Stimulated activated naive CD4-positive, alpha-beta T cell (primary cell): ENCODE measurements at regions not wholly inside any gene's neighbourhood (a gene's known extent, or its start where the extent isn't known, plus 50 kb on each side); places are given as distances from the start of the nearest gene placed in this dataset.

ENCODE experiments used
- DNase-seq, 6 experiments: peaks; one replicate each; lab custom pipeline; 2025; lab: John Stamatoyannopoulos, UW

DNA sequence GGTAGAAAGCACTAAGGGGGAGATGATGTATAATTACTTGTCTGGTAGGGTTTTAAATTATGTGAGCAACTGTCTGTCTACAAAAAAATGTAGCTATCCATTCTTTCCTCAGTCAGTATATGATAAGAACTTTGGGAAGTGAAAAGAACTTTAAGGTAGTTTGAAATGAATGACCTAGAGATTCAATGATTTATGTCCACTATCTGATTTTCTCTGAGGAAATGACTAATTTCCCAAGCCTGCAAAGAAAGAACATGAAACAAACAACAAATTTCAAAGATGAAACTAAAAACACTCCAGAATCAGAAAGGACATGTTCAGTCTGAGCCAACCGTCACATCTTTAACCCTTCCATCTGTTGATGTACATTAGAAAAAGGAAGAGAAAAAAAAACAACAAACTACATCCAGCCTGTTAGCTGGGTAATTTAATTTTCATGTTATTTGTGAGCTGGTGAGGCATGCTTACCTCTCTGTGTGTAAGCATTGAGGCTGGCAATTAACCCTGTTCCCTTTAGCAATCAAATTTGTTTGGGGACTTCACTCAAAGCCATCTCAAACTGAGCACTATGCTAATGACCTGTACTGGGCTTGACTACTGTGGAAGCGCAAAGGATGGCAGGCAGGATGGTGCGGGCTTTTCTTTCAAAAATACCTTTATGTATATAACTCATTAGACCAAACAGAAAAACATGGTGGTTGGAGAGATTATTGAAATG is 220.1 kb downstream of the TUSC7 start:
- DNase-seq, result no peak

DNA sequence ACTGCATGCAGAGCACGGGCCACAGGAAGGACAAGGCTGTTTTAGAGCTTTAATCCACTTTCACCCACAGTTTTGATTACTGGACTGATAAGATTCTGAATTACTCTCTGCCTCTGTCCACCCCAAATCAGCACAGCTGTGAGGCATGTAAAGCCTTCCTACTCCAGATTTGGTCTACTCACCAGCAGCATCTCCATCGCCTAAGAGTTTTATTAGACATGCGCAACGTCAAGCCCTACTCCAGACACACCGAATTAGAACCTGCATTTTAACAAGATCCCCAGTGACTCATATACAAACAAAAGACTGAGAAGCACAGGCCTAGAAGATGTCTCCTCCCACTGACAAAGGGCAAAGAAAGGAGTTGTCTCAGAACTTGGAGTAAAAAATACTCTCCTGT is 221.2 kb downstream of the TUSC7 start:
- DNase-seq, result no peak

DNA sequence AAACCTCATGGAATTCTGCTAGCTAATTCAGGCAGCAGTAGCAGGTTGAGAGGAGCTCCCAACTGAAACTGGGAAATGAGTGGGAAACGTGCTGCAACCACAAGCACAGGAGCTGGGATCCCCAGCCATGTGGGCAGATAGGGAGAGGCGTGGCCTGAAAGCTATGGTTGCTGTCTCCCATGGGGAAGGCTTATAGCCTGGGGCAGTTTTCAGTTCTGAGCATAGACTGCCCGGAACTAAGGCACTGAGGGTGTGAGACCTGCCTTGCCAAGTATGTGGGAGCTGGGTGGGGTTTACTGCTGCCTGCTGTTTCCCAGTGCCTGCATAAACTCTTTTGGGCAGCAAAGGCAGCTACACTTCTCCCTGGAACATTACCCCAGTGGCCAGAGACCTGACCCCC is 229.5 kb downstream of the TUSC7 start:
- DNase-seq, result no peak

DNA sequence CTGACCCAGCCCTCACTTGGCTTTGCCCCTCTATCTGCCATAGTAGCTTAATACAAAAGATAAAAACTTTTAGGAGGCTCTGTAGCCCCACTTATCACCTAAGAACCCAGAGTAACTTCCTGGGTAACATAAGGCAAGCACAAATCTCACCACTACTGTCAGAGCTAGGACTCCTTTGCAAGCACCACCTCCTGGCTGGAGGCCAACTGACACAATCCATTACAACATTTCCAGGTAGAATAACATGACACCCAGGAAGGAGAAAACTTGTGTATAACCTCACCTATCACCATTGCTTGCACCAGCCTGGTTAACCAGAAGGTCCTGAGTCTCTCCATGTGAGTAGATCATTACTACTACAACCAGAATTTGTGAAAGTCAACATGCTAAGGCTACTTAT is 230.0 kb downstream of the TUSC7 start:
- DNase-seq, result no peak

DNA sequence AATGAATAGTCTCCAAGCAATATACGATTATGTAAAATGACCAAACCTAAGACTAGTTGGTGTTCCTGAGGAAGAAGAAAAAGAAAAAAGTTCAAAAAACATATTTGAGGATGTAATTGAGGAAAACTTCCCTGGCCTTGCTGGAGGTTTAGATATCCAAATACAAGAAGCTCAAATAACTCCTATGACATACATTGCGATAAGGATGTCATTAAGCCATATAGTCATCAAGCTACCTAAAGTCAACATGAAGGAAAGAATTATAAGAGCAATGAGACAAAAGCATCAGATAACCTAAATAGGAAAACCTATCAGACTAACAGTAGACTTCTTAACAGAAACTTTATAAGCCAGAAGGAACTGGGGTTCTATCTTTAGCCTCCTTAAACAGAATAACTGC is 231.1 kb downstream of the TUSC7 start:
- no peak for DNase-seq

DNA sequence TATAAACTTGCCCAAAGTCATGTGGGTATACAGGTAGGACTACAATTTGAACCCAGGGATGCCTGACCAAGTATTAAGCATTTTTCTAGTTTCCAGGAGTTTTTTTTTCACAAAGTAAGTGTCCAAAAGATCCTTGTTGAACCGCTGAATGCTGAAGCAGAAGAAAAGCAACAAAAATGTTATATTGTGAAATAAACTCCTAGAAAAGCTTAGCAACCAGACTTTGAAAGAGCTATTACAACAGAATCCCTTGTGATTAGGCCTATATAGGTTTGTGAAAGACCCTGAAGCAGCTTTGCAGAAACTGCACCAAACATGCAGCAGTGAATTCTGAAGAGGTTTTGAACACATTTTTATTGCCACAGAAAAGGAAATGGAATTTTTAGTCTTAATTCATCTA is 236.8 kb downstream of the TUSC7 start:
- DNase-seq, result no peak

DNA sequence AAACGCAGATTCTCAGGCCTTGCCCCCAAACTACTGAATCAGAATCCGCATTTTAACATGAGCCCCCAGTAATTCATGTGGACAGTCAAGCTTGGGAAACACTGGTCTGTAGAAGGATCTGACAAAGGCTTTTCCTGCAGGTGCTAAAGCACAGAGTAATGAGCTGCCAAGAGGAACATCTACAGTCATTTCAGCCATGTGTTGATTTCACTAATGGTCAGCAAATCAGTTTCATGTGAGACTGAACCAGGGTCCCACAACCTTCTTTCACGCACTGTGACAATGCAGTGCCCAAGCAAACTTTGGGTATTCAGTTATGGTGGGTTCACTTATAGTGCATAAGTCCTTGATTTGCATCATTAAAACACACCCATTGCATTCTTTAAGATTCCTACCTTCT is 237.6 kb downstream of the TUSC7 start:
- no peak for DNase-seq

DNA sequence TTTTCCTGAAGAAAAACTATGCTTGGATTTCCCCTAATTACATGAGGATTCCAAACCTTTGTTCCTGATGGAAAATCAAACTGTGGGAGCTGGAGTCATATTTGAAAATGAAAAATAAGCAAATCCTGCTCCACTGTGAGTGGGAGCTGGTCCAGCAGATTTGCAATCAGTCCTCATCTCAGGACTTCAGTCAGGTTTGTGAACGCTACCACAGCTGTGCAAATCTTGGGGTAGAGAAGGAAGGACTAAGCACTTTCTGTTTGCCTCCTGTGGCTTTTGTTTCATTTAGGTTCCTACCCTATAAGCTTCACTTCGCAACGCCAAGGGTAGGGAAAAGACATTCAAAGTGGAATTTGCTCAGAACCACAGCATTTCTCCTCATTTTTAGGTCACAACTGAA is 238.2 kb downstream of the TUSC7 start:
- no peak for DNase-seq

DNA sequence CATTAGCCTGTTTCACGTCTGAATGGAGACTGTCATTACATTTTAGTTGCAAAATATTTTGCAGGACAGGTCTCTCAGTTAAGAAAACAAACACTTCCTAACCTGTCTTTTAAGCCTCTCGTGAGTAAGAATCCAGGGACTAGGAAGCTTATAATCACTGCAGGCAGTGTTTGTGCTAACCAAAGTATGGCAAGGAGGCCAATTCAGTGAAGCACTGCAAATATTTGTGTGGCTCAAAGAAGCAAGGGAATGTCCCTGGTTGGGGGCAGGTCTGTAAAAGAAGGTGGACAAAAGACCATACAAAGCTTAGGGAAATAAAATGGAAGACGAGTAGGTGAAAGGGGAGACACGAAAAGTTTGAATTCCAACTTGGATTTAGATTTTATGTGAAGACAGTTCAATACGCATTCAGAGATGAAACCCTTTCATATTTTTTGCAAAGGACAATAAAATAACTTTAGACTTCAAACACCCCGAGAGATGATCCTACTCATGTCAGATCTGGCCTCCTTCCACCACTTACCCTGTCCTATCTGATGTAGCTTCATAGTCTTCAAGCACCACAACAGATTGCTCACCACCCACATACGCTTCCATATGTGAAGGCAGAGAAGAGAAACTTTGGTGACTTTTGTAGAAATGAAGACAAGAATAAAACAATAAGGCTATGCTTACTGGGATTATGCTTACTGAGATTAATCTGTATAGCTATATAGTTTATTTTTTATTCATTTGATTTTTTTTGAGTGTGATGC is 240.9 kb downstream of the TUSC7 start:
- no peak for DNase-seq

DNA sequence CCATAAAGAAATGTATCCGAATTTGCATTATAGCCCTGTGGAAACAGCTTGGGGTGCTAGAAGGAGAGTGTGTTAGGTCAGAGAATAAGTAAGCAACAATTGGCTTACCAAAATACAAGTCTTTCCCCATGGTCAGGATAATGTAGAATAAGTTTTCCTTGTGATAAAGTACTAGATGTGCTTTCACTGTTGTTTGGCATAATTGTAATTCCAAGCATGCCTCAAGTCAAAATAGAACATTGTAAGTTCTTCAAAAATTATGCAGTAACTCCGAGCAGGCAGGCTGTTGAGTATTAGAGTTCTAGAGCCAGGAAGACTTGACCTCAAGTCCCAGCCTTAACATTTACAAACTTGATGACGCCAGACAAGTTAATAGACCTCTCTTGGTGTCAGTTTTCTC is 242.0 kb downstream of the TUSC7 start:
- DNase-seq, result no peak

DNA sequence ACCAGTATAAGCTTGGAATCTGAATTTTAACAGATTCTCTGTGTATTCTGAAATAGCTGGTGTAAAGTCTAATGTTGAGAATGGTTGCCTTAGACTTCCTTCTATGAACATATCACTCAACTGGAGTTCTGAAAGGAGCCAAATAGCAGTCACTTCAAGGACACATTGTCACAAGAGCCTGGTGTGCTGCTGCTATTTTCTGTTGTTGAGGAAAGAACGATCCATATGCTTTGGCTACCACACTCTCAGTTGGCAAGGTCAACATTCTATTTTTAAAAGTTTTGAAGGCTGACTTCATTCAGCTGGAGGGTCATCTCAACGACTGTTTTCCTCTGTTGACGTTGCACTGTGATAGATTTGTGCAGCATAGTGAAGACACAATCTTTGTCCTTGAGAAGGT is 248.7 kb downstream of the TUSC7 start:
- DNase-seq, result no peak

DNA sequence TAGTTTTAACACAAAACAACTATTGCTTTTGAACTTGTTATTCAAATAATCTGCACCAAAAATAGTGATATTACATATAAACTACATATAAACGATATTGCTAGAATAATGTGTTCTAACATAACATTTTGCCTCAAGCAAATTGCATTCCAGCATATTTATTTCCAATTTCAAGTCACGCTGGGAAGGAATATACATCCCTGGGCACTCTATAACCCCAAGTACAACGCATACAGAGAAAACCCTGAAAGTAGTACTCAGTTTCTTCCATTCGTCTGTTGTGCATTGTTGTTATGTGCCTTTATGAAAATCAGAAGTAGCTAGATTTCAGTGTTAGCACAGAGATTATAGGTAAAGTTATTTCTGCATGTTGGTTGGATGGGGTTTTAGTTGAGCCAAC is 251.5 kb downstream of the TUSC7 start:
- no peak for DNase-seq

DNA sequence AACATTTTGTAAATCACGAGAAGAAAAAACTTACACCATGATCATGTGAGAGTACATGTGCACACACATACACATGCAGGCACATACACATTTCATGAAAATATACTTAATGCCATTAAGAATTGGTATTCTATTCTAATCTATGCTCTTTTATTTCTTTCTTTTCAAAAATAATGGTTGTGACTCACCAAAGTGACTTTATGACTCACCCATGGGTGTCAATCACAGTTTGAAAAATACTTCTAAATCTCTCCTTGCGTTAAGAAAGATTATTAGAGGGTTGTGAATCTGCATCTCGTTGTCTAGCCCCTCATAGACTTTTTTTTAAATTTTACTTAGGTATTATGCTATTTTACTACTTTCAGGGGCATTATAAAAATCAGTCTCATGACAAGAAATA is 254.2 kb downstream of the TUSC7 start:
- DNase-seq, result no peak

DNA sequence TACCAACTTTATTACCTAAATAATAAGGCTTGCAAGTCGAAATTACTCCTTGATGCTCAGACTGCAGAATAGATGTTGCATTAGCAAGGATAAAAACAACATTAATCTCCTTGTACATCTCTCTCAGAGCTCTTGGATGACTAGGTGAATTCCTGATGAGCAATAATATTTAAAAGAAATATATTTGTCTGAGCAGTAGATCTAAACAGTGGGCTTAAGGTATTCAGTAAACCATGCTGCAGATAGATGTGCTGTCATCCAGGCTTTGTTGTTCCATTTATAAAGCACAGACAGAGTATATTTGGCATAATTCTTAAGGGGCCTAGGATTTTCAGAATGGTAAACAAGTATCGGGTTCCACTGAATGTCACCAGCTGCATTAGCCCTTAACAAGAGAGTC is 257.1 kb downstream of the TUSC7 start:
- no peak for DNase-seq

DNA sequence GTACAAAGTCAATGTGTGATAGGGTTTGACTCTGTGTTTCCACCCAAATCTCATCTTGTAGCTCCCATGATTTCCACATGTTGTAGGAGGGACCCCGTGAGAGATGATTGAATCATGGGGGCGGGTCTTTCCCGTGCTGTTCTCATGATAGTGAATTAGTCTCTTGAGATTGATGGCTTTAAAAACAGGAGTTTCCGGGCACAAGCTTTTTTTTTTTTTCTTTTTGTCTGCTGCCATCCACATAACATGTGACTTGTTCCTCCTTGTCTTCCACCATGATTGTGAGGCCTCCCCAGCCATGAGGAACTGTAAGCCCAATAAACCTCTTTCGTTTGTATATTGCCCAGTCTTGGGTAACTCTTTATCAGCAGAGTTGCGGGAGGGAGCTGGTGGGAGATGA is 259.6 kb downstream of the TUSC7 start:
- DNase-seq, result no peak

DNA sequence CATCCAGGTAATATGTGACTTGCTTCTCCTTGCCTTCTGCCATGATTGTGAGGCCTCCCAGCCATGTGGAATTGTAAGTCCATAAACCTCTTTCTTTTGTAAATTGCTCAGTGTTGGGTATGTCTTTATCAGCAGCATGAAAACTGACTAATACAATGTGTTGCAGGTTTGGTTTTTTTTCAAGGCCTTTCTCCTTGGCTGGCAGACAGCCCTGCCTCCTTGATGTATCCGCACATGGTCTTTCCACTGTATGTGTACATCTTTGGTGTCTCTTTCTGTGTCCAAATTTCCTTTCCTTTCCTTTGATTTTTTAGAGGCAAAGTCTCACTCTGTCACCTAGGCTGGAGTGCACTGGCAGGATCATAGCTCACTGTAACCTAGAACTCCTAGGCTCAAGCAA is 260.1 kb downstream of the TUSC7 start:
- no peak for DNase-seq

DNA sequence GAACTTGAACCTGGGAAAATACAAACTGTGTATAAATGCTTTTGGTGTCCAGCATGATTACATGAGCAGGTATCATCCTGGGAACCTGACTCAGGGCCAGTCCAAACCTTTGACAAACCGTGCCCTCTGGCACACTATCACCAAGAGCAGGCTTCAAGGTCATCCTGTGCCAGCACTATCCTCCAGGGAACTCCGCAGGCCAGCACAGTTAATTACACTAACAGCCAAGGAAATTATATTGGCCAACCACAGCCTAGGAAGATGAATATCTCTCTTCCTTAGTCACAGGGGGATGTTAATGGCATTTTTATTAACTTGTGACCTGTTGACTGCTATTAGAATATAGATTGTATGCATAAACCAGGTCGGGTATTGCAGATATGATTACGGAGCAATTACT is 262.0 kb downstream of the TUSC7 start:
- no peak for DNase-seq

DNA sequence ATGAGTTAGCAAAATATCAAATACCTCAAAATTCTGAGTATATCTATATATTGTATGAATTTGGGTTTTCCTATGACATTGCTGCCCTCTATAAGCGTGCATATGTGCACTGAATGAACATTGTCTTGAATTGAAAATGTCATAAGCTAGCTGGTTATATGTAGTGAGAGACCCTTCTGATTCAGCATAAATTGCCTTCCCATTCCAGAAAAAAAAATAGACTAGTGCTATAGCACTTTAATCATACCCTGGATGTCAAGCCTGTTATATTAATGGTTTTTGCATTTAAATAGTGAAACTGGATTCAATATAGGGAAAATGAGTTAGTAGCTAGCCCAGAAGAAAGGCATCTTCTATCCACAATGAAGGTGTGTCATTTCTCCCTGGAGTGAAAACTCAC is 265.1 kb downstream of the TUSC7 start:
- DNase-seq, result no peak

DNA sequence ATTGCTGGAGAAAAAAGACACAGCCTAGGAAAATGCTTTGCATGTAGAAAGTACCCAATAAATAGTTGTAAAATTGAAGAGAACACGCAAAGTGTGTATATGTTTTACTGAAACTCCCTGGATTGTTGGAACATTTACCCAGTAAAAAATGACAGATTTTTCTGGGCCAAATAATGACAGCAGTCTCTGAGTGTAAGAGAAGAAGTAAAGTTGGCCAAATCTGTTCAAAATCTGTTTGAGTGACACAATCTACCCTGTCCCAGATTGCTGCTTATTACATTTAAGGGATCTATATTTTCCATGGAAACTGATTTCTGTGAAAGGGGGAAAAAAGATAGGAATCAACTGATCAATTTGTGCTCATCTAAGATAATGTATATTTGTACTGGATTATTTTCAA is 267.9 kb downstream of the TUSC7 start:
- DNase-seq, result no peak

DNA sequence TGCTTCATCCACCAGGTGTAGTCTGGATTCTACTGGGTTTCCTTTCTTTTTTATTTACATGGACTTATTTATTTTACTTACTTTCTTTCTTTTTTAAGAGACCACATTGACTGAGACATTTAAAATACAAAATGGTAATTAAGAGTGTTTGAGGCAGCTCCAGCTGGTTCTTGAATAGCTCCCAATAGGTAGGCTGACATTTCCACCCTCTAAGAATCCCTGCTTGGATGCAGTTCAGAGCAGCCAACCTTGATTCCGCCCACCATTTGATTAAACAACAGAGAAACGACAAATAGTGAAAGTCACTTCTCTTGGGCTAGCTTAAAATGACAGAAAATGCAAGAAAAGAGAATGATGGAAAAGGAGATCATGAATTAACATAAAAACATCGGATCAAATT is 270.5 kb downstream of the TUSC7 start:
- no peak for DNase-seq

DNA sequence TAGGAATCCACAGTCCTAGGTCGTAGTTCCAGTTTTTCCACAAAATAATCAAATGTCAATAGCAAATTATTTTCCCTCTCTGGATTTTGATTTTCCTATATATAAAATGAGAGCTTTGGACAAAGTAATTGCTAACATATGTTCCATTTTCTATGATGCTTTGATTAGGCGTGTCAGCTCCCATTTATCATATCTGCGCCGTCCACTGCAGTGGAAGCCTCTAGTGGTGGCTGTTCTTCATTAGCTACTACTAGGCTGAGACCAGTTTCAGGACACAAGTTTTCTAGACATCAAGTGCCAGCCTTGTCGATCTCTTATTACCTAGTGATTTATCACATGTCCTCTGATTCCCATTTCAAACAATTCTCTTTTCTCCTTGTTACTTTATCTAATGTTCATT is 271.5 kb downstream of the TUSC7 start:
- no peak for DNase-seq

DNA sequence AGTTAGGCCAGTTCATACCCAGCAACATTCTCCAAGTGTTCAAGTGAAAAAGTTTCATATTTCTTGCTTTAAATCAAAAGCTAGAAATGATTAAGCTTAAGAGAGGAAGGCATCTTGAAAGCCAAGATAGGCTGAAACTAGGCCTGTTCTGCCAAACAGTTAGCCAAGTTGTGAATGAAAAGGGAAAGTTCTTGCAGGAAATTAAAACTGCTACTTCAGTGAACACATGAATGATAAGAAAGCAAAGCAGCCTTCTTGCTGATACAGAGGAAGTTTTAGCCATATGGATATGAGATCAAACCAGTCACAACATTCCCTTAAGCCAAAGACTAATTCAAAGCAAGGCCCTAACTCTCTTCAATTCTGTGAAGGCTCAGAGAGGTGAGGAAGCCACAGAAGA is 274.7 kb downstream of the TUSC7 start:
- DNase-seq, result no peak

DNA sequence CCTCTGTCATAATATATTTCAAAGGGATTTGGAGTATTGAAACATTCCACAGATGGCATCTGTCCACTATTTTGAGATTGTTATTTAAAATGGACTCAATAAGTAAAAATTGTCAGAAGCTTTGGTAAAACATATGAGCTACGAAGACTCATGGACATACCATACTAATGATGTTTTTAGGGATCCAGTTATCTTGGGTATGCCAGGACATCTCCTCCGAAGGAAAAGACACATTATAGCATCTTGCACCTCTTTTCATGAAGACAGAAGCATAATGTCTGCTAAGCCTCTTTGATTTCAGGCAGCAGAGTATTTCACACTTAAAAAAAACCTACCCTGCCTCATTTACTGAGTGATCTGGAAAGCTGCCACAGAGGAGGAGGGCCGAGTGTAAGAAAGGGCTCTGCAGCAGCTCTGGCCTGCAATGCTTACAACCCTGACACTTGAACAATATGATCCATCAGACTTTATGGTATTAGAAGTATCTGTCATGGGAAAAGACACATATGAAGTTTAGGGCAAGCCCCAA is 284.8 kb downstream of the TUSC7 start:
- DNase-seq, result no peak

DNA sequence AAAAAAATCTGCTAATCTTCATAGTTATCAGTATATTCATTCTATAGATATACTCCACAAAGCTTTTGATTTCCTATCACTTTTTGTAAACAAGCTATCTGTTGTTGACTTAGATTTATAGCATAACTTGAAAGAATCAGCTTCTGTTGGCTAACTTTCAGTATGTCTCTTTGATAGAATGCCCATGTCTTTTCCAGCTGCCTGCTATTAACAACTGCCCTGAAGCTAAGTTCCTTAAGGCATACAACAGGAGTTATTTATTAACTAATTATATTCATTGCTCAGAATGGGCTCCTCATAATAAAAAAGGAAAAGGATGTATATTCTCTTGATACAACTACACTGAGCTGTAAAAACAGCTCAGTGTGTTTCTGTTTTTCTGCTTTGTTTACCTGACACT is 293.9 kb downstream of the TUSC7 start:
- no peak for DNase-seq
